Right lobe of liver (tissue), 4 donors: ENCODE measurements at regions not wholly inside any gene's neighbourhood (a gene's known extent, or its start where the extent isn't known, plus 50 kb on each side); places are given as distances from the start of the nearest gene placed in this dataset.

Source experiments
- CTCF ChIP-seq, 4 donors: fragments of 200-600 bp in 3 of 4; fragments of 450-650 bp in 1 of 4; IDR thresholded peaks; one replicate each; pipeline versions ENCODE4 v1.5.1 to v1.8.0; 2016 to 2022; ENCODE audit warnings: antibody characterized with exemption in 4 of 4, mild to moderate bottlenecking in 2 of 4
- POLR2A ChIP-seq: fragments of 450-650 bp; IDR thresholded peaks from one replicate; pipeline ENCODE4 v1.6.1; 2017; ENCODE audit warnings: antibody characterized with exemption, mild to moderate bottlenecking
- donor health status: DM: no; HTN: no; CAD: no.
- donor health status: DM: no; HTN: no; CAD: no.
- donor health status: DM: no; HTN: yes; CAD: no.

- TF ChIP-seq CTCF (IDR thresholded peaks at IDR 0.05), result no peak
- TF ChIP-seq POLR2A, result no peak
Observed at GRCh38 chr1:224879162-224879803, 50.2 kb upstream of the DNAH14 start.
